GM12872 (cell line): ENCODE measurements at regions not wholly inside any gene's neighbourhood (a gene's known extent, or its start where the extent isn't known, plus 50 kb on each side); places are given as distances from the start of the nearest gene placed in this dataset.

Source experiments
- CTCF ChIP-seq: IDR thresholded peaks from 3 replicates; pipeline ENCODE4 v1.5.1; 2011; ENCODE audit warnings: low read depth, mild to moderate bottlenecking, low read length, moderate library complexity; ENCODE audit not compliant: insufficient read depth

- no peak for TF ChIP-seq CTCF
Measured at GRCh38 chr14:95385701-95386100, 66.0 kb upstream of the CLMN start.

GRCh38 chr14:95382747-95383146 is 63.0 kb upstream of the CLMN start:
- no peak for TF ChIP-seq CTCF

- no peak for TF ChIP-seq CTCF
Measured at GRCh38 chr14:95381726-95382125, 62.0 kb upstream of the CLMN start.

GRCh38 chr14:95380350-95381042 is 60.8 kb upstream of the CLMN start:
- TF ChIP-seq CTCF: no peak

- no peak for TF ChIP-seq CTCF
Measured at GRCh38 chr14:95379634-95380033, 59.9 kb upstream of the CLMN start.

GRCh38 chr14:95375539-95376109 is 55.9 kb upstream of the CLMN start:
- no peak for TF ChIP-seq CTCF

GRCh38 chr14:95374239-95374997 is 54.7 kb upstream of the CLMN start:
- TF ChIP-seq CTCF: no peak
